Pancreas (tissue), 10 donors: ENCODE measurements at regions not wholly inside any gene's neighbourhood (a gene's known extent, or its start where the extent isn't known, plus 50 kb on each side); places are given as distances from the start of the nearest gene placed in this dataset.

Experiments
- ATAC-seq, 4 donors: fragments of 200-7000 bp; cut with Tn5 transposase; one replicate each; pipeline versions ENCODE4 v1.8.0 to v1.9.1; 2020; ENCODE audit warnings: mild to moderate bottlenecking in 4 of 4, moderate library complexity in 4 of 4
- DNase-seq, 6 donors: peaks; one replicate each; pipeline ENCODE4 v3.0.0-alpha.2; 2020
- FAIRE-seq: peaks from 2 replicates; lab custom pipeline; 2012; peaks lifted over from hg19 to GRCh38; lab: Jason Lieb, UNC
- H3K27ac ChIP-seq, 4 donors: fragments of 200-600 bp; sonication (generic); 1 replicate in 3 of 4; 2 replicates in 1 of 4; pipeline versions ENCODE4 v1.5.0 to v1.8.0; 2020
- H3K27me3 ChIP-seq, 4 donors: fragments of 200-600 bp; one replicate each; pipeline ENCODE4 v1.8.0; 2021
- H3K36me3 ChIP-seq, 3 donors: fragments of 200-600 bp; sonication (generic) in 1 of 3; one replicate each; pipeline versions ENCODE4 v1.5.0 to v1.8.0; 2020 to 2021
- H3K4me1 ChIP-seq, 3 donors: fragments of 200-600 bp; one replicate each; pipeline ENCODE4 v1.8.0; 2021
- H3K4me3 ChIP-seq, 4 donors: fragments of 200-600 bp; sonication (generic) in 2 of 4; one replicate each; pipeline versions ENCODE4 v1.5.0 to v1.8.0; 2020 to 2021
- H3K9me3 ChIP-seq, 4 donors: fragments of 200-600 bp; one replicate each; pipeline ENCODE4 v1.8.0; 2021
- WGBS, 2 donors: extraction: QIAGEN DNeasy Blood & Tissue Kit; methylation state at CpG; one replicate each; pipeline ENCODE4 v1.1.7; 2013; 5-methylcytosine and 5-hydroxymethylcytosine counted together
- intact Hi-C, 3 donors: fragments of 100-400 bp; cut with DNase I; formaldehyde crosslinking; loops; one replicate each; pipeline versions ENCODE4 v1.11.1 to v1.14.2; 2022
- TF ChIP-seq, protein P1 (sequence below), 4 donors: fragments of 200-600 bp; sonication (generic) in 3 of 4; IDR thresholded peaks; one replicate each; pipeline versions ENCODE4 v1.5.0 to v1.8.0; 2021; ENCODE audit warnings: antibody characterized with exemption in 4 of 4
- donor health status: healthy with polysubstance abuse.
- donor health status: DM: no; HTN: no; CAD: no; lungs with moderate emphysema.
- donor health status: DM: no; HTN: no; CAD: no.
- donor health status: control.
- donor health status: control.
- donor health status: Bipolar disorder and iron deficiency.
- donor health status: DM: yes; HTN: yes; CAD: no.
- donor health status: DM: no; HTN: no; CAD: no.
- donor health status: DM: no; HTN: no; CAD: no.
- donor health status: DM: yes; HTN: yes; CAD: no.

DNA sequence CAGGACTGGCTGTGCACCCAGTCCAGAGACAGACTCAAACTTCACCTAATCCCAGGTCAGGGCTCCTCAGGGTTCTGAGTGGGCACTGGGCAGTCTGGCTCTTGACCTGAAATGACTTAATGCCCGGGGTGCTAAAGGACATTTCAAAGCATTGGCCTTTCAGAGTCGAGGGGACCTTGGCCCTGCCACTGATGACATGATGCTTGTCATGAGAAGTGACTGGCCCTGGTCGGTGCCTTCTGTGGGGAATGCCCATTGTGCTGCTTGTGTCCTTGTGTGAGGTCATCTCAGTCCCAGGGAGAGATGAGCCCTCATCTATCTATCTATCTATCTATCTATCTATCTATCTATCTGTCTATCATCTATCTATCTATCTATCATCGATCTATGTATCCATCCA is 81.3 kb downstream of the CTAGE1 start:
- DNase-seq (no peak), FAIRE-seq (no peak), ATAC-seq (no peak)
- Histone ChIP-seq H3K27ac (no peak overlapping the region), H3K9me3 (no peaks in the 10 kb centered on the region), H3K36me3 (no peaks in the 10 kb centered on the region), H3K4me1 (no peaks in the 10 kb centered on the region), H3K27me3 (no peaks in the 10 kb centered on the region), H3K4me3 (no peak overlapping the region)
- 61 to 65% methylated on average over 4 of the region's 4 CpGs for WGBS, 2 donors
- TF ChIP-seq, protein P1, sequence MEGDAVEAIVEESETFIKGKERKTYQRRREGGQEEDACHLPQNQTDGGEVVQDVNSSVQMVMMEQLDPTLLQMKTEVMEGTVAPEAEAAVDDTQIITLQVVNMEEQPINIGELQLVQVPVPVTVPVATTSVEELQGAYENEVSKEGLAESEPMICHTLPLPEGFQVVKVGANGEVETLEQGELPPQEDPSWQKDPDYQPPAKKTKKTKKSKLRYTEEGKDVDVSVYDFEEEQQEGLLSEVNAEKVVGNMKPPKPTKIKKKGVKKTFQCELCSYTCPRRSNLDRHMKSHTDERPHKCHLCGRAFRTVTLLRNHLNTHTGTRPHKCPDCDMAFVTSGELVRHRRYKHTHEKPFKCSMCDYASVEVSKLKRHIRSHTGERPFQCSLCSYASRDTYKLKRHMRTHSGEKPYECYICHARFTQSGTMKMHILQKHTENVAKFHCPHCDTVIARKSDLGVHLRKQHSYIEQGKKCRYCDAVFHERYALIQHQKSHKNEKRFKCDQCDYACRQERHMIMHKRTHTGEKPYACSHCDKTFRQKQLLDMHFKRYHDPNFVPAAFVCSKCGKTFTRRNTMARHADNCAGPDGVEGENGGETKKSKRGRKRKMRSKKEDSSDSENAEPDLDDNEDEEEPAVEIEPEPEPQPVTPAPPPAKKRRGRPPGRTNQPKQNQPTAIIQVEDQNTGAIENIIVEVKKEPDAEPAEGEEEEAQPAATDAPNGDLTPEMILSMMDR (IDR thresholded peaks at IDR 0.05): no peak
- intact Hi-C loops: no loop called here

DNA sequence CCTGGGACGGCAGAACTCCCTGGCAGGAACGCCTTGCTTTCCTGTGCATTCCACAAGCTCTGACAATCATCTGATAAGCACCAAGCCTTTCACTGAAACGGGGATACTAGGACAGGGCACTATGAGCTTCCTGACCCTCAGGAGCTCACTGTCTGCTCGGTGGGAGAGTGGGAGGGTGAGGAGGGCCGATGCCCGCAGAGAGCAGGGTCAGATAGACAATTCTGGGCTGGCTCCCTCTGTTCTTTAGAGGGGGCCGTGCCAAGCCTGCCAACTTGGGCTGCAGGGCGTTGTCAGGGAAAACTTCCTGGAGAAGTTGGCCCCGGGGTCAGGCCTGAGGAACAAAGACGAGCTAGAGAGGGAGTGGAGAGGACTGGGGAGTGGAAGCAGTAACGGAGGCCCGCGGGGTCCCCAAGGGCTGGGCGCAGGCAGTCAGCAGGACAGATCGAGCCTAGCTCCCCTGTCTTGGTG is 82.0 kb downstream of the CTAGE1 start:
- Histone ChIP-seq H3K36me3 (no peaks in the 10 kb centered on the region), H3K27ac (peak overlapping the region in 3 of 4 donors; percentile 16 to 42 (median 38)), H3K4me3 (no peak overlapping the region), H3K4me1 (no peaks in the 10 kb centered on the region), H3K9me3 (no peaks in the 10 kb centered on the region), H3K27me3 (no peaks in the 10 kb centered on the region)
- TF ChIP-seq, protein P1 (IDR thresholded peaks at IDR 0.05): no peak
- no peak for FAIRE-seq
- intact Hi-C loops: no loop called here
- DNase-seq: no peak
- 51 to 53% methylated on average over 15 of the region's 15 CpGs for whole genome bisulfite sequencing, 2 donors
- peak; percentile 11 to 58 (median 42) for ATAC-seq

DNA sequence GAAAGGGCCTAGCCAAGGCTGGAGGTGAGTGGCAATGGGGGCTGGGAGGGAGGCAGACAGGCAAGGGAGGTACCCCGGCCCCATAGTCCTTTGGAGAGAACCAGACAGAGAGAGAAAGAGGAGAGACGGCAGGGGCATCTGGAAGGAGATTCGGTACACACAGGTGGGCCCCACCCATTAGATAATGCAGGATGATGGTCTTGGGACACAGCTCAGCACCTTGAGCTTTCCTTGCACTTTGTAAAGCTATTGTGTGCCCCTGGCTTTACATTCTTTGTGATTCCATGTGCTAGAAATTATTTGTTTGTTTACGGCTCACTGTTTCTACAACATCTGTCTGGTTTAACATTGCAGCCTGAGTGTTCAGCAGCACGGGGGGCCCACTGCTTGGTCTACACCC is 83.1 kb downstream of the CTAGE1 start:
- FAIRE-seq (no peak), DNase-seq (no peak), ATAC-seq (no peak)
- intact Hi-C loops: no loop called here
- Histone ChIP-seq H3K27ac (no peak overlapping the region), H3K27me3 (no peaks in the 10 kb centered on the region), H3K36me3 (no peaks in the 10 kb centered on the region), H3K4me3 (no peak overlapping the region), H3K9me3 (no peaks in the 10 kb centered on the region), H3K4me1 (no peaks in the 10 kb centered on the region)
- TF ChIP-seq, protein P1 (IDR thresholded peaks at IDR 0.05): no peak
- WGBS, 2 donors: 89 to 93% methylated on average over 5 of the region's 5 CpGs

DNA sequence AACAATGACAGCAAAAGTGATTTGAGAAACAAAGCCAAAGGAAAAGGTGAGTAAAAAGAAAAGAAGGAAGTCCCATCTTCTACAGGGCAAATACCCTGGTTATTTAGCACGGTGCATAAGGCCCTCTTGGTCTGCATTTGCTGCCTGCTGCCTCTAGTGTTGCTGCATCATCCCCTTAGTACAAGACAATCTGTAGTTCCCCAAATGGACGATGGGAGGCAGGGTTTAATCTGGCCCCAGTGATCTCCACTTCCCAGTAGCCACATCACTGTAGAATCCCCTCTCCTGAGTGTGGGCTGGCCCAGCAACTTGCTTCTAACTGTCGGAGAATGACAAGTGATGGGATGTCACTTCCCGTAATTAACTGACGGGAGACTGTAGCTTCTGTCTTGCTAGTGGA is 85.1 kb downstream of the CTAGE1 start:
- no peaks in the 10 kb centered on the region for H3K27me3 ChIP-seq
- no peak overlapping the region for H3K27ac ChIP-seq
- no peaks in the 10 kb centered on the region for H3K36me3 ChIP-seq
- no peak for FAIRE-seq
- WGBS, 2 donors: 83% methylated on average over 5 of the region's 5 CpGs
- TF ChIP-seq, protein P1 (IDR thresholded peaks at IDR 0.05): no peak
- H3K4me1 ChIP-seq: no peaks in the 10 kb centered on the region
- intact Hi-C loops: no loop called here
- peak in 1 of 4 donors; percentile 12 for ATAC-seq
- no peaks in the 10 kb centered on the region for H3K9me3 ChIP-seq
- no peak overlapping the region for H3K4me3 ChIP-seq
- DNase-seq: no peak

DNA sequence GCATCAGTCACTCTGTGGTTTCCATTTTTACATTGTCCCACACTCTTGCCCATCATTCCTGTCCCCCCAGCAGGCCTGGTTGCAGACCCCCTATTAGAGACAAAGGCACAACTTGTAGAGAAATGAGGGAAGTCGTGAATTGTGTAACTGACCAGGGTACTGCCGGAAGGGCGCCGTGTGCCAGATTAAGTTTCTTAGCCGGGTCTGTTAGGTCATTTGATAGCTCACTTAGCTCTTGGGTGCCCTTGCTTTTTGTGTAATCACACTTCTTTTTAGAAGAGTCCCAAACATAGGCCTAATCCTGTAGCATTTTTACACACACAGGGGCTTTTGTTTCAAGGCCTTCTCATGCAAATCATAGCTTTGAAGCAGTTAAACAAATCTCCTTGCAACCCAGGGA is 87.2 kb downstream of the CTAGE1 start:
- no peaks in the 10 kb centered on the region for H3K27me3 ChIP-seq
- intact Hi-C loops: no loop called here
- H3K4me1 ChIP-seq: no peaks in the 10 kb centered on the region
- 83 to 85% methylated on average over 5 of the region's 5 CpGs for WGBS, 2 donors
- ATAC-seq (no peak), FAIRE-seq (no peak), DNase-seq (no peak)
- no peaks in the 10 kb centered on the region for H3K9me3 ChIP-seq
- TF ChIP-seq, protein P1 (IDR thresholded peaks at IDR 0.05): no peak
- no peak overlapping the region for H3K27ac ChIP-seq
- H3K36me3 ChIP-seq: no peaks in the 10 kb centered on the region
- no peak overlapping the region for H3K4me3 ChIP-seq
